ENCODE measurements at regions not wholly inside any gene's neighbourhood (a gene's known extent, or its start where the extent isn't known, plus 50 kb on each side); places are given as distances from the start of the nearest gene placed in this dataset.

DNA sequence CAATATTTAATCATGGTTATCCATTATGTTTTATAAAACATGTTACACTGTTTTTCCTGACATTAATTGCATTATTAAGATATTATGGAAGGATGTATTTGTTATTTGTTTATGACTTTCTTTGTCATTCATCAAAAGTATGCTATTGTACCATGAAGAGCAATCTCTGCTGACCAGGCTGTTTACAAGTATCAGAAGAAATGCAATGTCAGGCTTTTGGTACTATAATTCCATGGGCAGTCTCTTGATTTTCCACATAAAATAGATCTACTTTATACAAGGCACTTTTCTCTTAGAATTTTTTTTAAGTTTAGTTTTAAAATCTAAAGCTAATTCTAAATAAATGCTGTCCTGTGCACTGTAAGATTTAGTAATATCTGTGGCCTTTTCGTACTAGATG lies 196.6 kb downstream of the COX7C start:
- TF ChIP-seq, protein P1, sequence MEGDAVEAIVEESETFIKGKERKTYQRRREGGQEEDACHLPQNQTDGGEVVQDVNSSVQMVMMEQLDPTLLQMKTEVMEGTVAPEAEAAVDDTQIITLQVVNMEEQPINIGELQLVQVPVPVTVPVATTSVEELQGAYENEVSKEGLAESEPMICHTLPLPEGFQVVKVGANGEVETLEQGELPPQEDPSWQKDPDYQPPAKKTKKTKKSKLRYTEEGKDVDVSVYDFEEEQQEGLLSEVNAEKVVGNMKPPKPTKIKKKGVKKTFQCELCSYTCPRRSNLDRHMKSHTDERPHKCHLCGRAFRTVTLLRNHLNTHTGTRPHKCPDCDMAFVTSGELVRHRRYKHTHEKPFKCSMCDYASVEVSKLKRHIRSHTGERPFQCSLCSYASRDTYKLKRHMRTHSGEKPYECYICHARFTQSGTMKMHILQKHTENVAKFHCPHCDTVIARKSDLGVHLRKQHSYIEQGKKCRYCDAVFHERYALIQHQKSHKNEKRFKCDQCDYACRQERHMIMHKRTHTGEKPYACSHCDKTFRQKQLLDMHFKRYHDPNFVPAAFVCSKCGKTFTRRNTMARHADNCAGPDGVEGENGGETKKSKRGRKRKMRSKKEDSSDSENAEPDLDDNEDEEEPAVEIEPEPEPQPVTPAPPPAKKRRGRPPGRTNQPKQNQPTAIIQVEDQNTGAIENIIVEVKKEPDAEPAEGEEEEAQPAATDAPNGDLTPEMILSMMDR (IDR thresholded peaks at IDR 0.05; ENCODE audit: insufficient read depth, low read length, poor library complexity, severe bottlenecking): no peak
- TF ChIP-seq EZH2phosphoT487 (conservative IDR thresholded peaks at IDR 0.05; ENCODE audit: low read length): no peak
- H3K27ac ChIP-seq (ENCODE audit: low read depth, low read length): no peak overlapping the region
- H3K4me2 ChIP-seq (ENCODE audit: low read depth, low read length, poor library complexity, severe bottlenecking): no peak overlapping the region
- H3F3A ChIP-seq (ENCODE audit: insufficient read depth): no peaks in the 10 kb centered on the region
- H3K9me2 ChIP-seq (replicated peaks; ENCODE audit: insufficient read depth, low read length): no peaks in the 10 kb centered on the region
- no peaks in the 10 kb centered on the region for H3K36me3 ChIP-seq (ENCODE audit: low read length)
- no peaks in the 10 kb centered on the region for H3K9me3 ChIP-seq (ENCODE audit: insufficient read depth, low read length)
- H3K9ac ChIP-seq (ENCODE audit: low read length): no peak overlapping the region
- H3K4me3 ChIP-seq (ENCODE audit: insufficient read depth, low read length, poor library complexity, severe bottlenecking): no peak overlapping the region
- H2AFZ ChIP-seq (ENCODE audit: low read depth, low read length, severe bottlenecking): no peak overlapping the region
- no peaks in the 10 kb centered on the region for H3K79me2 ChIP-seq (ENCODE audit: insufficient read depth, low read length)
- H3K27me3 ChIP-seq (ENCODE audit: low read length): no peaks in the 10 kb centered on the region
- H4K20me1 ChIP-seq (ENCODE audit: low read depth, low read length): no peaks in the 10 kb centered on the region

DNA sequence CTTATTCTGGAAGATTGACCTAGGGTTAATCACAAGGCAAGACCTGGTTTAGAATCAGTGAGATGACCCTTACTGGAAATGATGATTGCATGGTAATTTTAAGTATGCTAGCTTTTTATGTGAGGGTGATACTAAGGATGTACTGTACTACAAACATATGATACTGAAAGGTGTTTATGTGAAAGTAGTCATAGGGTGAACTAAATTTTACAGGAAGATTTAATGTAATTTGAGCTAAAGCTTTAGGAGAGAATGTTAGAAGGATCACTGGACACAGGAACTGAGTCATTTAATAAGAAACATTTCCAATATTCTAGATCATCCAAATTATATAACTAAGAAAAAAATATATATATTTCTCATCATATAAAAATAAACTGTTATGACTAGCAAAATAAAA lies 197.2 kb downstream of the COX7C start:
- H3F3A ChIP-seq (ENCODE audit: insufficient read depth): no peaks in the 10 kb centered on the region
- H3K4me3 ChIP-seq (ENCODE audit: insufficient read depth, low read length, poor library complexity, severe bottlenecking): no peak overlapping the region
- H2AFZ ChIP-seq (ENCODE audit: low read depth, low read length, severe bottlenecking): no peak overlapping the region
- H3K36me3 ChIP-seq (ENCODE audit: low read length): no peaks in the 10 kb centered on the region
- H3K9me3 ChIP-seq (ENCODE audit: insufficient read depth, low read length): no peaks in the 10 kb centered on the region
- H3K27ac ChIP-seq (ENCODE audit: low read depth, low read length): no peak overlapping the region
- no peaks in the 10 kb centered on the region for H3K79me2 ChIP-seq (ENCODE audit: insufficient read depth, low read length)
- TF ChIP-seq, protein P1 (IDR thresholded peaks at IDR 0.05; ENCODE audit: insufficient read depth, low read length, poor library complexity, severe bottlenecking): no peak
- TF ChIP-seq EZH2phosphoT487 (conservative IDR thresholded peaks at IDR 0.05; ENCODE audit: low read length): no peak
- H3K4me2 ChIP-seq (ENCODE audit: low read depth, low read length, poor library complexity, severe bottlenecking): no peak overlapping the region
- H4K20me1 ChIP-seq (ENCODE audit: low read depth, low read length): no peaks in the 10 kb centered on the region
- no peaks in the 10 kb centered on the region for H3K27me3 ChIP-seq (ENCODE audit: low read length)
- H3K9ac ChIP-seq (ENCODE audit: low read length): no peak overlapping the region
- H3K9me2 ChIP-seq (replicated peaks; ENCODE audit: insufficient read depth, low read length): no peaks in the 10 kb centered on the region

DNA sequence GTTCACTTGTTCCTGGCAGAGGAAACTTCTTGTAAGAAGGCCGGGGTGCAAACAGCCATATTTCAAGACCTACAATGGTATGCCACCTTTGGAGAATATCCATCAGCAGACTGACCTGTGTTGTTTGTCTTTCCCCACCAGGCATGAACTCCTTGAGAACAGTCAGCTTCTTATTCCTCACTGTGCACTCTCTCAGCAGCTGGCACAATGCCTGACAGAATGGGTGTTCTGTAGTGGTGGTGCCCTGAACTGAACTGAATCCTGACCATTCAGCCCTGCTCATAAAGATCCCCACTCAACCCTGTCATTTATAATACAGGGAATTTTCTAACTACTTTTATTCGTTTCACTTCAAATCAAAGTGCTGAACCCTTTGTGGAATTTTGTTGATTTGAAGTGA lies 206.9 kb downstream of the COX7C start:
- no peaks in the 10 kb centered on the region; the same call in 1 of the 2 replicates for H3K9me2 ChIP-seq (replicated peaks; ENCODE audit: insufficient read depth, low read length)
- H3K9ac ChIP-seq (ENCODE audit: low read length): no peak overlapping the region

More for the DNA sequence above, 206.9 kb downstream of the COX7C start:
- no peak overlapping the region for H3K4me3 ChIP-seq (ENCODE audit: insufficient read depth, low read length, poor library complexity, severe bottlenecking)
- H3K79me2 ChIP-seq (ENCODE audit: insufficient read depth, low read length): no peaks in the 10 kb centered on the region
- H3K27me3 ChIP-seq (ENCODE audit: low read length): no peaks in the 10 kb centered on the region
- no peaks in the 10 kb centered on the region for H4K20me1 ChIP-seq (ENCODE audit: low read depth, low read length)
- H3K9me3 ChIP-seq (ENCODE audit: insufficient read depth, low read length): no peaks in the 10 kb centered on the region
- TF ChIP-seq, protein P1 (IDR thresholded peaks at IDR 0.05; ENCODE audit: insufficient read depth, low read length, poor library complexity, severe bottlenecking): no peak
- no peak for TF ChIP-seq EZH2phosphoT487 (conservative IDR thresholded peaks at IDR 0.05; ENCODE audit: low read length)
- no peak overlapping the region for H2AFZ ChIP-seq (ENCODE audit: low read depth, low read length, severe bottlenecking)
- H3K4me2 ChIP-seq (ENCODE audit: low read depth, low read length, poor library complexity, severe bottlenecking): no peak overlapping the region
- no peaks in the 10 kb centered on the region for H3K36me3 ChIP-seq (ENCODE audit: low read length)
- no peak overlapping the region for H3K27ac ChIP-seq (ENCODE audit: low read depth, low read length)
- no peaks in the 10 kb centered on the region for H3F3A ChIP-seq (ENCODE audit: insufficient read depth)
